ENCODE measurements at regions not wholly inside any gene's neighbourhood (a gene's known extent, or its start where the extent isn't known, plus 50 kb on each side); places are given as distances from the start of the nearest gene placed in this dataset.

DNA sequence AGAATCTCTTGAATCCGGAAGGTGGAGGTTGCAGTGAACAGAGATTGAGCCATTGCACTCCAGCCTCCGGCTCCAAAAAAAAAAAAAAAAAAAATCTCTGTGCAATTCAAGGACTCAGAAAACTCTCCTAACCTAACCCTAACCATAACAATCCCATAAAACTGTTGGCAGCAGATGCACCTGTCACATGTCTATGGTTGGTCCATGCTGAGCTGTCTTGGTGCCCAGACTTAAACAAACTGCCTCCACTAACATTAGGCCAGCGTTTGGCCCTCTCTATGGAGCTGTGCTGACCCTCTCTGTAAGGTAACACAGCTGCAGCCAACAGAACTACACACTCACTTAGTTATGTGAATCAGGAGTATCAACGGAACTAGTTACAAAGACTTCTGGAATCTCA is 132.5 kb upstream of the PTER start:
- Mint-ChIP-seq H3K4me1 (ENCODE audit: low read depth) (no peaks in the 10 kb centered on the region), H3K27ac (no peak overlapping the region), H3K36me3 (ENCODE audit: insufficient read depth) (no peaks in the 10 kb centered on the region), H3K9me3 (ENCODE audit: low read depth) (peaks cover 6% of the 10 kb centered on the region), H3K27me3 (no peaks in the 10 kb centered on the region), H3K4me3 (ENCODE audit: low read depth) (no peak overlapping the region)
- TF ChIP-seq, protein P1, sequence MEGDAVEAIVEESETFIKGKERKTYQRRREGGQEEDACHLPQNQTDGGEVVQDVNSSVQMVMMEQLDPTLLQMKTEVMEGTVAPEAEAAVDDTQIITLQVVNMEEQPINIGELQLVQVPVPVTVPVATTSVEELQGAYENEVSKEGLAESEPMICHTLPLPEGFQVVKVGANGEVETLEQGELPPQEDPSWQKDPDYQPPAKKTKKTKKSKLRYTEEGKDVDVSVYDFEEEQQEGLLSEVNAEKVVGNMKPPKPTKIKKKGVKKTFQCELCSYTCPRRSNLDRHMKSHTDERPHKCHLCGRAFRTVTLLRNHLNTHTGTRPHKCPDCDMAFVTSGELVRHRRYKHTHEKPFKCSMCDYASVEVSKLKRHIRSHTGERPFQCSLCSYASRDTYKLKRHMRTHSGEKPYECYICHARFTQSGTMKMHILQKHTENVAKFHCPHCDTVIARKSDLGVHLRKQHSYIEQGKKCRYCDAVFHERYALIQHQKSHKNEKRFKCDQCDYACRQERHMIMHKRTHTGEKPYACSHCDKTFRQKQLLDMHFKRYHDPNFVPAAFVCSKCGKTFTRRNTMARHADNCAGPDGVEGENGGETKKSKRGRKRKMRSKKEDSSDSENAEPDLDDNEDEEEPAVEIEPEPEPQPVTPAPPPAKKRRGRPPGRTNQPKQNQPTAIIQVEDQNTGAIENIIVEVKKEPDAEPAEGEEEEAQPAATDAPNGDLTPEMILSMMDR (IDR thresholded peaks at IDR 0.05; ENCODE audit: unreplicated experiment), result no peak
- no peak for DNase-seq (ENCODE audit: low spot score, unreplicated experiment)

DNA sequence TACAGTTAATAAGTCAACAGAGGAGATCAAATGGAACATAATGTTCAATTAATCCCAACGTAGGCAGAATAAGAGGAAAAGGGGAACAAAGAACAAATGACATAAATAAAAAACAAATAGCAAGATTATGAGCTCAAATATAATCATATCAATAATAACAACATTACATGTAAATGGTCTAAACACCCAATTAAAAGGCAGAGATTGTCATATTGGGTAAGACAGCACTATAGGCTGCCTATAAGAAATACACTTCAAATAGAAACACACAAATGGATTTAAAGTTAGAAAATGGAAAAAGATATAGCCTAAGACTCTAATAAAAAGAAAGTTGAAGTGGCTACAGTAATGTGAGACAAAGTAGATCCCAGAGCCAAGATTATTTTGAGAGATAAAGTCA is 126.4 kb upstream of the PTER start:
- Mint-ChIP-seq H3K4me1 (ENCODE audit: low read depth) (no peaks in the 10 kb centered on the region), H3K27me3 (no peaks in the 10 kb centered on the region), H3K36me3 (ENCODE audit: insufficient read depth) (peaks cover 3% of the 10 kb centered on the region), H3K9me3 (ENCODE audit: low read depth) (peaks cover 24% of the 10 kb centered on the region), H3K4me3 (ENCODE audit: low read depth) (no peak overlapping the region), H3K27ac (no peak overlapping the region)
- no peak for DNase-seq (ENCODE audit: low spot score, unreplicated experiment)
- TF ChIP-seq, protein P1 (IDR thresholded peaks at IDR 0.05; ENCODE audit: unreplicated experiment), result no peak

DNA sequence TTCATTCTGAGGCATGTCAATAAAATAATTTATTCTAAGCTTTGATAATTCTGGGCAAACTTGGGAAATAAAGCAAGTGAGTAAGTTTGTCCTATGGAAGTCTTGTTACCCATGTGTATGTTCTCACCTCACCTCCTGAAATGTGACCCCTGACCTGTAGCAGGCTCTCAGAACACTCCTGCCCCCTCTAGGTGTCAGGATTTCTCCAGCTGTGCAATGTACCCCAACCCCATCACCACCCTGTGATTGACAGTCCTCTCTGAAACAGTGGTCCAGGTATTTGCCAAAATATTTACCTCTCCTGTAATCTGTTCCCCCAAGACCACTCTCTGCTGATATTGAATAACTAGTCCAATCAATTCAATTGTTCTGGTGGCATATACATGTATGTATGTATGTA is 122.6 kb upstream of the PTER start:
- H3K27ac Mint-ChIP-seq, result no peak overlapping the region
- H3K36me3 Mint-ChIP-seq (ENCODE audit: insufficient read depth), result peaks cover 3% of the 10 kb centered on the region
- no peaks in the 10 kb centered on the region for H3K27me3 Mint-ChIP-seq
- no peaks in the 10 kb centered on the region for H3K4me1 Mint-ChIP-seq (ENCODE audit: low read depth)
- peaks cover 18% of the 10 kb centered on the region for H3K9me3 Mint-ChIP-seq (ENCODE audit: low read depth)
- DNase-seq (ENCODE audit: low spot score, unreplicated experiment), result no peak
- no peak overlapping the region for H3K4me3 Mint-ChIP-seq (ENCODE audit: low read depth)
- TF ChIP-seq, protein P1 (IDR thresholded peaks at IDR 0.05; ENCODE audit: unreplicated experiment), result no peak

DNA sequence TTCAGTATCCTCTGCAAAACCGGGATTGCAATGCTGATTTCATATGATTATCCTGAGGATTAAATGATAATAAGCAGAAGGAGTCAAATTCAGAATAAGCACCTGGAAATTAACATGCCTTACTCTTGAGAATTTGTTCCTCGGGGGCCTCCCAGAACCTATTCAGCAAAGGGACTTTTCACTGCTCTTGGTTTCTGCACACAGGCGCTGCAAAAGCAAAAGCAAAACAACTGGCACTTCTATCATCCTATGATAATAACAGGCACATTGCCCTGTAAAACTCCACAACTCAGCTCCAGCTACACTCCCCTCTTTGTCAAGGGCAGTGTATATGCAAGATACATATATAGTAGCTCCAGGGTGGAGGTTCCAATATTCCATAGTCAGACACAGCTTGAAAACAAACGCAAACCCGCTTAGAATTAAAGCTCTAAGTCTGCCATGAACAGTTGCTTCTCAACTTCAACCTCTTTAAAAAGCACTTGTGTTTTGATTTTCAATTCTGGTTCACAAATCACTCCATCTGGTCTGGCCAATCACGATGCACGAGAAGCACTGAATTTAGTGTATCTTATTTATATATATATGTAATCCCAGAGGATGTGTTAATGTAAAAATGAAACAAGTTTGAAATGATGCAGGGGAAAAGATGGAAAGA is 119.9 kb upstream of the PTER start:
- Mint-ChIP-seq H3K27me3 (no peaks in the 10 kb centered on the region), H3K4me1 (ENCODE audit: low read depth) (no peaks in the 10 kb centered on the region), H3K27ac (no peak overlapping the region), H3K4me3 (ENCODE audit: low read depth) (no peak overlapping the region), H3K36me3 (ENCODE audit: insufficient read depth) (no peaks in the 10 kb centered on the region), H3K9me3 (ENCODE audit: low read depth) (no peaks in the 10 kb centered on the region)
- no peak for DNase-seq (ENCODE audit: low spot score, unreplicated experiment)
- TF ChIP-seq, protein P1 (IDR thresholded peaks at IDR 0.05; ENCODE audit: unreplicated experiment), result no peak

DNA sequence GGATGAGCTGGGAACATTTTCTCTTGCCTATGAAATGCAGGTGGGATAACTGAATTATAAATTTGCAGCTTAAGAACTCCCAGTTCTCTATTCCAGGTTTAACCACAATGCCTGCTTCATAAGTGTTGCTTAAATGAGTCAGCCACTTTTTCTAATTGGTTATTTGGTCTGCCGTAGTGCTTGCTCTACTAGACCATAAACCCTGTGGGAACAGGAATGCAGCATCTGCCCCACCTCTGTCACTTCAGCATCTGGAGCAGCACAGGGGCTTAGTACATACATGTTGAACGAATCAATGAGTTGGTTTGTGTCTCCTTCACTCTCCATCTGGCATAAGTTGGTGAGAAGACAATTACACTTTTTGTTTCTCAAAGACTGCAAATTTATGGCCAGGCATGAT is 95.2 kb upstream of the PTER start:
- Mint-ChIP-seq H3K4me1 (ENCODE audit: low read depth) (no peaks in the 10 kb centered on the region), H3K27ac (no peak overlapping the region), H3K4me3 (ENCODE audit: low read depth) (no peak overlapping the region), H3K36me3 (ENCODE audit: insufficient read depth) (no peaks in the 10 kb centered on the region), H3K9me3 (ENCODE audit: low read depth) (no peaks in the 10 kb centered on the region), H3K27me3 (no peaks in the 10 kb centered on the region)
- no peak for DNase-seq (ENCODE audit: low spot score, unreplicated experiment)
- TF ChIP-seq, protein P1 (IDR thresholded peaks at IDR 0.05; ENCODE audit: unreplicated experiment), result no peak
